ENCODE measurements at regions not wholly inside any gene's neighbourhood (a gene's known extent, or its start where the extent isn't known, plus 50 kb on each side); places are given as distances from the start of the nearest gene placed in this dataset.

GRCh38 chr7:128163473-128163872 is 77.6 kb upstream of the LEP start:
- Mint-ChIP-seq H3K27me3 (peaks cover 21% of the 10 kb centered on the region), H3K9me3 (no peaks in the 10 kb centered on the region), H3K27ac (no peak overlapping the region), H3K4me1 (peaks cover 14% of the 10 kb centered on the region), H3K36me3 (peaks cover 3% of the 10 kb centered on the region), H3K4me3 (no peak overlapping the region)
- ATAC-seq (ENCODE audit: low read depth) (no peak), DNase-seq (ENCODE audit: low spot score in 2 of 2) (no peak)

- no peak overlapping the region for H3K4me3 Mint-ChIP-seq
- peaks cover 23% of the 10 kb centered on the region for H3K27me3 Mint-ChIP-seq
- peaks cover 16% of the 10 kb centered on the region for H3K4me1 Mint-ChIP-seq
- ATAC-seq (ENCODE audit: low read depth), result no peak
- no peak overlapping the region for H3K27ac Mint-ChIP-seq
- H3K36me3 Mint-ChIP-seq, result peaks cover 3% of the 10 kb centered on the region
- no peak for DNase-seq (ENCODE audit: low spot score in 2 of 2)
- no peaks in the 10 kb centered on the region for H3K9me3 Mint-ChIP-seq
These were observed 76.8 kb upstream of the LEP start for GRCh38 chr7:128164061-128164954.

GRCh38 chr7:128164955-128165670 is 76.0 kb upstream of the LEP start:
- H3K4me3 Mint-ChIP-seq, result peak overlapping the region; percentile 59
- no peak overlapping the region for H3K27ac Mint-ChIP-seq
- DNase-seq (ENCODE audit: low spot score in 2 of 2) (no peak), ATAC-seq (ENCODE audit: low read depth) (no peak)
- peaks cover 25% of the 10 kb centered on the region for H3K27me3 Mint-ChIP-seq
- H3K36me3 Mint-ChIP-seq, result peaks cover 3% of the 10 kb centered on the region
- H3K9me3 Mint-ChIP-seq, result no peaks in the 10 kb centered on the region
- H3K4me1 Mint-ChIP-seq, result peaks cover 16% of the 10 kb centered on the region

- DNase-seq (ENCODE audit: low spot score in 2 of 2) (no peak), ATAC-seq (ENCODE audit: low read depth) (no peak)
- peak overlapping the region; percentile 81 for H3K4me3 Mint-ChIP-seq
- no peak overlapping the region for H3K27ac Mint-ChIP-seq
- H3K9me3 Mint-ChIP-seq, result no peaks in the 10 kb centered on the region
- H3K27me3 Mint-ChIP-seq, result peaks cover 27% of the 10 kb centered on the region
- peaks cover 16% of the 10 kb centered on the region for H3K4me1 Mint-ChIP-seq
- peaks cover 3% of the 10 kb centered on the region for H3K36me3 Mint-ChIP-seq
These were observed 75.1 kb upstream of the LEP start for GRCh38 chr7:128165927-128166420.

- peaks cover 3% of the 10 kb centered on the region for H3K36me3 Mint-ChIP-seq
- DNase-seq (ENCODE audit: low spot score in 2 of 2), result peak; percentile 31 to 40
- peak overlapping the region; percentile 81 for H3K4me3 Mint-ChIP-seq
- peaks cover 16% of the 10 kb centered on the region for H3K4me1 Mint-ChIP-seq
- ATAC-seq (ENCODE audit: low read depth), result peak; percentile 23
- no peaks in the 10 kb centered on the region for H3K9me3 Mint-ChIP-seq
- H3K27ac Mint-ChIP-seq, result no peak overlapping the region
- H3K27me3 Mint-ChIP-seq, result peaks cover 27% of the 10 kb centered on the region
These were observed 74.5 kb upstream of the LEP start for GRCh38 chr7:128166603-128167041.

GRCh38 chr7:128167042-128167701 is 73.9 kb upstream of the LEP start:
- Mint-ChIP-seq H3K36me3 (peaks cover 3% of the 10 kb centered on the region), H3K27ac (no peak overlapping the region), H3K4me3 (peak overlapping the region; percentile 81), H3K9me3 (no peaks in the 10 kb centered on the region), H3K27me3 (peaks cover 27% of the 10 kb centered on the region), H3K4me1 (peaks cover 16% of the 10 kb centered on the region)
- peak in 1 of 2 donors; percentile 42 for DNase-seq (ENCODE audit: low spot score in 2 of 2)
- peak; percentile 57 for ATAC-seq (ENCODE audit: low read depth)

GRCh38 chr7:128167791-128168666 is 73.0 kb upstream of the LEP start:
- no peak overlapping the region for H3K27ac Mint-ChIP-seq
- no peaks in the 10 kb centered on the region for H3K9me3 Mint-ChIP-seq
- H3K36me3 Mint-ChIP-seq, result no peaks in the 10 kb centered on the region
- peaks cover 21% of the 10 kb centered on the region for H3K4me1 Mint-ChIP-seq
- H3K4me3 Mint-ChIP-seq, result peak overlapping the region; percentile 37
- ATAC-seq (ENCODE audit: low read depth) (peak; percentile 24), DNase-seq (ENCODE audit: low spot score in 2 of 2) (no peak)
- H3K27me3 Mint-ChIP-seq, result peaks cover 19% of the 10 kb centered on the region

- no peaks in the 10 kb centered on the region for H3K9me3 Mint-ChIP-seq
- peaks cover 23% of the 10 kb centered on the region for H3K4me1 Mint-ChIP-seq
- H3K27me3 Mint-ChIP-seq, result peaks cover 19% of the 10 kb centered on the region
- ATAC-seq (ENCODE audit: low read depth) (no peak), DNase-seq (ENCODE audit: low spot score in 2 of 2) (no peak)
- H3K27ac Mint-ChIP-seq, result no peak overlapping the region
- peak overlapping the region; percentile 37 for H3K4me3 Mint-ChIP-seq
- no peaks in the 10 kb centered on the region for H3K36me3 Mint-ChIP-seq
These were observed 72.3 kb upstream of the LEP start for GRCh38 chr7:128168667-128169210.

- ATAC-seq (ENCODE audit: low read depth) (no peak), DNase-seq (ENCODE audit: low spot score in 2 of 2) (no peak)
- Mint-ChIP-seq H3K27ac (no peak overlapping the region), H3K27me3 (peaks cover 14% of the 10 kb centered on the region), H3K9me3 (no peaks in the 10 kb centered on the region), H3K4me3 (no peak overlapping the region), H3K36me3 (no peaks in the 10 kb centered on the region), H3K4me1 (peaks cover 26% of the 10 kb centered on the region)
These were observed 70.6 kb upstream of the LEP start for GRCh38 chr7:128170461-128170860.

GRCh38 chr7:128171342-128171918 is 69.6 kb upstream of the LEP start:
- H3K9me3 Mint-ChIP-seq, result no peaks in the 10 kb centered on the region
- H3K27me3 Mint-ChIP-seq, result peaks cover 9% of the 10 kb centered on the region
- H3K4me1 Mint-ChIP-seq, result peaks cover 20% of the 10 kb centered on the region
- ATAC-seq (ENCODE audit: low read depth) (no peak), DNase-seq (ENCODE audit: low spot score in 2 of 2) (no peak)
- H3K27ac Mint-ChIP-seq, result no peak overlapping the region
- no peaks in the 10 kb centered on the region for H3K36me3 Mint-ChIP-seq
- H3K4me3 Mint-ChIP-seq, result no peak overlapping the region

- DNase-seq (ENCODE audit: low spot score in 2 of 2), result no peak
- H3K27me3 Mint-ChIP-seq, result peaks cover 9% of the 10 kb centered on the region
- H3K4me3 Mint-ChIP-seq, result no peak overlapping the region
- no peak for ATAC-seq (ENCODE audit: low read depth)
- H3K36me3 Mint-ChIP-seq, result no peaks in the 10 kb centered on the region
- peaks cover 22% of the 10 kb centered on the region for H3K4me1 Mint-ChIP-seq
- no peaks in the 10 kb centered on the region for H3K9me3 Mint-ChIP-seq
- no peak overlapping the region for H3K27ac Mint-ChIP-seq
These were observed 68.9 kb upstream of the LEP start for GRCh38 chr7:128172151-128172550.

- Mint-ChIP-seq H3K9me3 (no peaks in the 10 kb centered on the region), H3K4me1 (peaks cover 28% of the 10 kb centered on the region), H3K4me3 (no peak overlapping the region), H3K27ac (no peak overlapping the region), H3K36me3 (no peaks in the 10 kb centered on the region), H3K27me3 (peaks cover 15% of the 10 kb centered on the region)
- ATAC-seq (ENCODE audit: low read depth) (peak; percentile 40), DNase-seq (ENCODE audit: low spot score in 2 of 2) (no peak)
These were observed 68.1 kb upstream of the LEP start for GRCh38 chr7:128172963-128173362.

- ATAC-seq (ENCODE audit: low read depth), result no peak
- no peak for DNase-seq (ENCODE audit: low spot score in 2 of 2)
- Mint-ChIP-seq H3K9me3 (no peaks in the 10 kb centered on the region), H3K27ac (no peak overlapping the region), H3K4me3 (no peak overlapping the region), H3K36me3 (no peaks in the 10 kb centered on the region), H3K27me3 (peaks cover 12% of the 10 kb centered on the region), H3K4me1 (peaks cover 34% of the 10 kb centered on the region)
These were observed 66.7 kb upstream of the LEP start for GRCh38 chr7:128174386-128174785.

All from memory B cell (primary cell).